GM10266 (cell line): ENCODE measurements at regions not wholly inside any gene's neighbourhood (a gene's known extent, or its start where the extent isn't known, plus 50 kb on each side); places are given as distances from the start of the nearest gene placed in this dataset.

Source experiments
- DNase-seq: peaks from one replicate; pipeline ENCODE4 v3.0.0; 2012; ENCODE audit errors: extremely low spot score
- CTCF ChIP-seq: IDR thresholded peaks from 2 replicates; pipeline ENCODE4 v1.5.1; 2012; ENCODE audit warnings: mild to moderate bottlenecking, low read depth; ENCODE audit not compliant: control insufficient read depth, insufficient read depth; ENCODE audit errors: missing control alignments

- no peak for TF ChIP-seq CTCF
- no peak for DNase-seq
These were observed 116.6 kb upstream of the MAP3K1 start for GRCh38 chr5:56698463-56699381.

- no peak for DNase-seq
- no peak for TF ChIP-seq CTCF
These were observed 118.4 kb upstream of the MAP3K1 start for GRCh38 chr5:56696900-56697299.

GRCh38 chr5:56693220-56693579 lies 122.1 kb upstream of the MAP3K1 start:
- DNase-seq: no peak
- no peak for TF ChIP-seq CTCF

- DNase-seq: no peak
- TF ChIP-seq CTCF: no peak
These were observed 122.8 kb upstream of the MAP3K1 start for GRCh38 chr5:56692359-56693219.

- no peak for TF ChIP-seq CTCF
- DNase-seq: no peak
These were observed 126.9 kb upstream of the MAP3K1 start for GRCh38 chr5:56688402-56688801.

- no peak for TF ChIP-seq CTCF
These were observed 128.8 kb upstream of the MAP3K1 start for GRCh38 chr5:56686337-56687195.

More at GRCh38 chr5:56686337-56687195, 128.8 kb upstream of the MAP3K1 start:
- DNase-seq: peak; percentile 28
